Dermis microvascular lymphatic vessel endothelial cell (primary cell): ENCODE measurements at regions not wholly inside any gene's neighbourhood (a gene's known extent, or its start where the extent isn't known, plus 50 kb on each side); places are given as distances from the start of the nearest gene placed in this dataset.

ENCODE experiments used
- DNase-seq, 2 donors: peaks; one replicate each; pipeline versions ENCODE4 v3.0.0 to v3.0.0-alpha.2; 2010; ENCODE audit warnings: low read depth in 2 of 2

GRCh38 chr15:101980206-101980910 is 168.4 kb downstream of the OR4F15 start:
- DNase-seq: peak in 1 of 2 donors; percentile 40
